ENCODE measurements at regions not wholly inside any gene's neighbourhood (a gene's known extent, or its start where the extent isn't known, plus 50 kb on each side); places are given as distances from the start of the nearest gene placed in this dataset.
A peak's percentile ranks its signal among the peaks of the same experiment; 100 is the strongest.

- TF ChIP-seq CTCF (IDR thresholded peaks at IDR 0.05), result no peak
- peak; percentile 19 for ATAC-seq (ENCODE audit: low FRiP score)
- no peak for DNase-seq (ENCODE audit: low spot score)
Measured at GRCh38 chr16:73420244-73420643, 372.3 kb upstream of the ZFHX3 start.

- TF ChIP-seq CTCF (IDR thresholded peaks at IDR 0.05), result no peak
- DNase-seq (ENCODE audit: low spot score), result no peak
- no peak for ATAC-seq (ENCODE audit: low FRiP score)
Measured at GRCh38 chr16:73418691-73419090, 370.8 kb upstream of the ZFHX3 start.

- TF ChIP-seq CTCF (IDR thresholded peaks at IDR 0.05), result no peak
- ATAC-seq (ENCODE audit: low FRiP score) (no peak), DNase-seq (ENCODE audit: low spot score) (no peak)
Measured at GRCh38 chr16:73418051-73418450, 370.1 kb upstream of the ZFHX3 start.

- TF ChIP-seq CTCF (IDR thresholded peaks at IDR 0.05), result no peak
- ATAC-seq (ENCODE audit: low FRiP score) (no peak), DNase-seq (ENCODE audit: low spot score) (no peak)
Measured at GRCh38 chr16:73415286-73415685, 367.4 kb upstream of the ZFHX3 start.

GRCh38 chr16:73414638-73415037 is 366.7 kb upstream of the ZFHX3 start:
- no peak for TF ChIP-seq CTCF (IDR thresholded peaks at IDR 0.05)

GRCh38 chr16:73413830-73414190 is 365.9 kb upstream of the ZFHX3 start:
- ATAC-seq (ENCODE audit: low FRiP score), result no peak
- no peak for DNase-seq (ENCODE audit: low spot score)
- TF ChIP-seq CTCF (IDR thresholded peaks at IDR 0.05), result no peak

More at GRCh38 chr16:73414638-73415037, 366.7 kb upstream of the ZFHX3 start:
- DNase-seq (ENCODE audit: low spot score) (no peak), ATAC-seq (ENCODE audit: low FRiP score) (no peak)

- TF ChIP-seq CTCF (IDR thresholded peaks at IDR 0.05), result no peak
- ATAC-seq (ENCODE audit: low FRiP score) (no peak), DNase-seq (ENCODE audit: low spot score) (no peak)
Measured at GRCh38 chr16:73413091-73413829, 365.3 kb upstream of the ZFHX3 start.

All from omental fat pad (tissue), 3 donors.